T-cell (primary cell): ENCODE measurements at regions not wholly inside any gene's neighbourhood (a gene's known extent, or its start where the extent isn't known, plus 50 kb on each side); places are given as distances from the start of the nearest gene placed in this dataset.

Source experiments
- ATAC-seq, 4 experiments: fragments of 200-7000 bp in 3 of 4; fragments of 150-1000 bp in 1 of 4; cut with Tn5 transposase; replicated peaks in 1 of 4; 1 replicate in 3 of 4; 2 replicates in 1 of 4; pipeline ENCODE4 v1.10.0; 2021; ENCODE audit warnings: moderate library complexity in 3 of 4, mild to moderate bottlenecking in 2 of 4, moderate number of reproducible peaks in 1 of 4
- CTCF ChIA-PET, 2 donors: fragments of 300-600 bp; sonication (Branson Sonifier 250); formaldehyde crosslinking; loops; one replicate each; lab custom pipeline; 2022; ENCODE audit warnings: antibody characterized with exemption in 2 of 2; lab: Charles Lee
- POLR2A ChIA-PET, 2 donors: fragments of 300-600 bp; sonication (Branson Sonifier 250); formaldehyde crosslinking; loops; one replicate each; lab custom pipeline; 2022; ENCODE audit warnings: antibody characterized with exemption in 2 of 2; lab: Charles Lee
- DNase-seq, 35 experiments: peaks; one replicate each; pipeline versions ENCODE4 v3.0.0 to v3.0.0-alpha.2; 2013 to 2023
- H3K27ac ChIP-seq: one replicate; pipeline ENCODE4 v1.5.1; 2013; ENCODE audit warnings: low read length
- H3K27me3 ChIP-seq, 2 experiments: replicated peaks in 1 of 2; 1 replicate in 1 of 2; 2 replicates in 1 of 2; pipeline versions ENCODE4 v1.6.1 to v1.7.0; 2013; ENCODE audit warnings: low read length in 1 of 2, mixed read lengths in 1 of 2; ENCODE audit not compliant: control insufficient read depth in 2 of 2, insufficient read depth in 2 of 2; ENCODE audit errors: extremely low read depth in 1 of 2
- H3K36me3 ChIP-seq, 2 donors: 1 replicate in 1 of 2; 2 replicates in 1 of 2; pipeline versions ENCODE4 v1.6.1 to v1.7.0; 2013; ENCODE audit warnings: low read length in 1 of 2; ENCODE audit not compliant: control insufficient read depth in 2 of 2, insufficient read depth in 1 of 2; ENCODE audit errors: extremely low read depth in 1 of 2
- H3K4me1 ChIP-seq, 2 experiments: 1 replicate in 1 of 2; 2 replicates in 1 of 2; pipeline versions ENCODE4 v1.6.1 to v1.7.0; 2013; ENCODE audit warnings: low read length in 2 of 2, mixed read lengths in 1 of 2; ENCODE audit not compliant: insufficient read depth in 2 of 2, control insufficient read depth in 1 of 2; ENCODE audit errors: extremely low read depth in 1 of 2
- H3K4me3 ChIP-seq, 2 donors: 1 replicate in 1 of 2; 2 replicates in 1 of 2; pipeline versions ENCODE4 v1.5.1 to v1.7.0; 2013; ENCODE audit warnings: mild to moderate bottlenecking in 2 of 2, low read length in 1 of 2, moderate library complexity in 1 of 2; ENCODE audit not compliant: control insufficient read depth in 1 of 2; ENCODE audit errors: extremely low read depth in 1 of 2
- H3K9me3 ChIP-seq: 2 replicates; pipeline ENCODE4 v1.7.0; 2013
- H3K27ac Mint-ChIP-seq, 2 donors: one replicate each; pipeline ENCODE4 v1.8.0; 2020 to 2021; ENCODE audit warnings: mild to moderate bottlenecking in 2 of 2, mixed read lengths in 2 of 2
- H3K27me3 Mint-ChIP-seq, 2 donors: one replicate each; pipeline ENCODE4 v1.8.0; 2021 to 2022; ENCODE audit warnings: mixed read lengths in 2 of 2
- H3K36me3 Mint-ChIP-seq: one replicate; pipeline ENCODE4 v1.8.0; 2021; ENCODE audit warnings: mixed read lengths
- H3K4me1 Mint-ChIP-seq, 3 donors: one replicate each; pipeline ENCODE4 v1.8.0; 2020 to 2022; ENCODE audit warnings: mixed read lengths in 3 of 3, mild to moderate bottlenecking in 1 of 3
- H3K4me3 Mint-ChIP-seq, 3 donors: one replicate each; pipeline ENCODE4 v1.8.0; 2020 to 2022; ENCODE audit warnings: mild to moderate bottlenecking in 3 of 3, mixed read lengths in 3 of 3, moderate library complexity in 3 of 3
- H3K9me3 Mint-ChIP-seq, 3 donors: one replicate each; pipeline ENCODE4 v1.8.0; 2020 to 2022; ENCODE audit warnings: mixed read lengths in 3 of 3
- WGBS: methylation state at CpG from one replicate; pipeline ENCODE4 v1.1.5; 2013; ENCODE audit warnings: missing lambda C conversion rate; ENCODE audit not compliant: insufficient coverage; 5-methylcytosine and 5-hydroxymethylcytosine counted together

DNA sequence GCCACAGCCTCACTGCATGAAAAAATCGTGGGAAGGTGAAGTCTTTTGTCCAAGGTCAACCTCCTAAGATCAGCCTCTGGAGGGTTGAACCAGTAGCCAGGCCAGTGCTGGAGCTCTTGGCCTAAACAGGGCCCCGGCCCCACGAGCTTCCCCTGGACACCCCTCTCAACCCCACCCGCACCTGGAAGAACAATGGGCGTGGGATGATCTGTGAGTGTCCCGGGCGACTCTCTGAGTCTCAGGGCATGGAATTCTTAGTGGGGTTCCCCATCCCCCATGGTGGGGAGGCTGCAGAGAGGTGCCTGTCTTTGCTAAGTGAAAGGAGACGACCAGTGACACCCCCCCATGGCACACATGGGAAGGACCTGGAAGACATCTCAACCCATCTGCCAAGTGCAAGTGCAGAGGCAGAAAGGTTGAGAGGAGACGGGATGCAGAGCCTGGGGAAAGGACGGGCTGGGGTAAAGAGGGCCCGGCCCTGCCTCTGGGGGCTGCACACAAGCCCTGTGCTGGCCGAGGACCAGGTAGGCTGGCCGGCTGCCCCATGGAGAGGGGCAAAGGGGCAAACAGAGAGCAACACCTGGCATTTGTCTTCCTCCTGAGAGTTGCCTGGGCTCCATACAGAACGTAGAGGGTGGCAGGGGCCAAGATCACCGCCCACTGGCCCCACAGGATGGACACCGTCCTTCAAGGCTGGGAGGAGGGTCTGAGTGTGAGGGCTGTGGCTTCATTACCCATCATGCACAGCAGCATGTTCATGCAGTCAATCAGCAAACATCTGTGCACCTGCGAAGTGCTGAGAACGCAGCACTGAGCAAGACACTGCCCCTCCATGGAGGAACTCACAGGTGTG lies 163.0 kb upstream of the PPP2R2D start:
- H3K36me3 ChIP-seq: no peaks in the 10 kb centered on the region
- CTCF ChIA-PET: no interaction called here
- Mint-ChIP-seq H3K27me3 (peaks cover 12 to 18% of the 10 kb centered on the region in 2 donors), H3K27ac (no peak overlapping the region), H3K4me1 (no peaks in the 10 kb centered on the region), H3K9me3 (peaks cover 0 to 7% (median 0%) of the 10 kb centered on the region in 3 donors), H3K4me3 (no peak overlapping the region), H3K36me3 (no peaks in the 10 kb centered on the region)
- H3K4me3 ChIP-seq: no peak overlapping the region
- peak in 1 of 35 experiments; percentile 22 for DNase-seq
- WGBS: 85% methylated on average over 9 of the region's 18 CpGs
- no peak overlapping the region for H3K27ac ChIP-seq
- H3K9me3 ChIP-seq: no peaks in the 10 kb centered on the region
- H3K27me3 ChIP-seq: peaks cover 0 to 35% of the 10 kb centered on the region in 2 experiments
- H3K4me1 ChIP-seq: no peaks in the 10 kb centered on the region
- no peak for ATAC-seq
- POLR2A ChIA-PET: no interaction called here

DNA sequence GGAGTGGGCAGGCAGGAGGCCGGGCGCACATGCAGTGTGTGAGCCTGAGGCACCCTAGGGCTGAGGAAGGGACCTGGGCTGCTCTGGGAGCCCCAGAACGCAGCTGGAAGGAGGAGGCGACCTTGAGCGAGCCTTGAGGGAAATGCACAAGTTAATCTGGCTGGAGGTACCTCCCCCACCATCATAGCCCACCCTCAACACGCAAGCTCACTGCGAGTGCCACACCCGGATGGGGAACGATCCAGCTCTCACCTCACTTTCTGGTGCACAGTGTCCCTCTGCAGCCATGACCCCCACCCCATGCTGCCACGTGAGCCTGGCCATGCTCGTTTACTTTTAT lies 162.4 kb upstream of the PPP2R2D start:
- H3K9me3 Mint-ChIP-seq: peaks cover 0 to 7% (median 0%) of the 10 kb centered on the region in 3 donors
- ChIA-PET POLR2A (no interaction called here), CTCF (no interaction called here)
- Histone ChIP-seq H3K27me3 (peaks cover 0 to 41% of the 10 kb centered on the region in 2 experiments), H3K4me3 (no peak overlapping the region), H3K4me1 (peaks cover 0 to 4% of the 10 kb centered on the region in 2 experiments), H3K36me3 (no peaks in the 10 kb centered on the region), H3K9me3 (no peaks in the 10 kb centered on the region), H3K27ac (no peak overlapping the region)
- H3K27ac Mint-ChIP-seq: no peak overlapping the region
- DNase-seq (no peak), ATAC-seq (no peak)
- H3K4me3 Mint-ChIP-seq: no peak overlapping the region
- no peaks in the 10 kb centered on the region for H3K36me3 Mint-ChIP-seq
- 89% methylated on average over 7 of the region's 11 CpGs for WGBS
- peaks cover 0 to 1% (median 0%) of the 10 kb centered on the region in 3 donors for H3K4me1 Mint-ChIP-seq
- peaks cover 14 to 18% of the 10 kb centered on the region in 2 donors for H3K27me3 Mint-ChIP-seq

DNA sequence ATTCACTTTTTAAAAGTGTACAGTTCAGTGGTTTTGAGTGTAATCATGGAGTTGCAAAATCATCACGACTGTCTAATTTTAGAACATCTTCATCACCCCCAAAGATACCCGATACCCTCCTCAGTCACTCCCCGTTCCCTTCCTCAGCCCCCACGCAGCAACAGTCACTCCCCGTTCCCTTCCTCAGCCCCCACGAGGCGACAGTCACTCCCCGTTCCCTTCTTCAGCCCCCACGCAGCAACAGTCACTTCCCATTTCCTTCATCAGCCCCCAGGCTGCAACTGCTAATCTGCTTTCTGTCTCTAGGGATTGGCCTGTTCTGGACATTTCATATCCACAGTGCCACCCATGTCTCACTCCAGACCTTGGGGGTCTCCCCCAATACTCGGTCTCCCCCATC lies 161.6 kb upstream of the PPP2R2D start:
- CTCF ChIA-PET: no interaction called here
- DNase-seq: peak in 1 of 35 experiments; percentile 10
- H3K9me3 Mint-ChIP-seq: peaks cover 0 to 7% (median 0%) of the 10 kb centered on the region in 3 donors

DNA sequence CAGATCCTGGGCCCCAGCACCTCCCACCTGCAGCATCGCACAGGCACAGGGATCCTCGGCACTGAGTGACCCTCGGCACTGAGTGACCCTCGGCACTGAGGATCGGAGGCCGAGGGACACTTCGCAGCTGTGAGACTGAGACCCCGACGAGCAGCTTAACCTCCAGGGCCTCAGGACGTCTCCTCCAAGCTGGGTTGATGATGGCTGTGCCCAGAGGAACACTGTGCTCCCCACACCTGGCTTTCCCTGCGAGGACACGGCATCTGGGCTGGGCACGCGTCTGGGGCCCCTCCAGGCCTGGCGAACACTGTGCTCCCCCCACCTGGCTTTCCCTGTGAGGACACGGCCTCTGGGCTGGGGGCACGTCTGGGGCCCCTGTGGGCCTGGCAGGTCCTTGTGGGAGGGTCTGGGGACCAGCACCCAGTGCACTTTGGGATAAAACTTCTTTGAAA lies 158.3 kb upstream of the PPP2R2D start:
- peaks cover 32 to 40% of the 10 kb centered on the region in 2 donors for H3K27me3 Mint-ChIP-seq
- H3K36me3 Mint-ChIP-seq: no peaks in the 10 kb centered on the region
- DNase-seq: peak in 1 of 35 experiments; percentile 5
- peaks cover 3 to 8% (median 8%) of the 10 kb centered on the region in 3 donors for H3K4me1 Mint-ChIP-seq
- Histone ChIP-seq H3K9me3 (no peaks in the 10 kb centered on the region), H3K4me3 (no peak overlapping the region), H3K4me1 (peaks cover 0 to 9% of the 10 kb centered on the region in 2 experiments), H3K27me3 (peaks cover 0 to 46% of the 10 kb centered on the region in 2 experiments), H3K36me3 (no peaks in the 10 kb centered on the region), H3K27ac (no peak overlapping the region)
- WGBS: 84% methylated on average over 14 of the region's 17 CpGs
- no peak overlapping the region for H3K27ac Mint-ChIP-seq
- no peak for ATAC-seq
- POLR2A ChIA-PET: no interaction called here
- CTCF ChIA-PET: no interaction called here
- H3K4me3 Mint-ChIP-seq: no peak overlapping the region
- peaks cover 0 to 7% (median 0%) of the 10 kb centered on the region in 3 donors for H3K9me3 Mint-ChIP-seq

More for the DNA sequence above, 161.6 kb upstream of the PPP2R2D start:
- POLR2A ChIA-PET: no interaction called here
- peaks cover 2 to 6% (median 4%) of the 10 kb centered on the region in 3 donors for H3K4me1 Mint-ChIP-seq
- peaks cover 21 to 22% of the 10 kb centered on the region in 2 donors for H3K27me3 Mint-ChIP-seq
- H3K4me3 Mint-ChIP-seq: no peak overlapping the region
- H3K27me3 ChIP-seq: peaks cover 0 to 49% of the 10 kb centered on the region in 2 experiments
- WGBS: 17% methylated on average over 10 of the region's 10 CpGs
- ATAC-seq: no peak
- no peak overlapping the region for H3K27ac ChIP-seq
- H3K4me3 ChIP-seq: no peak overlapping the region
- no peaks in the 10 kb centered on the region for H3K36me3 Mint-ChIP-seq
- no peaks in the 10 kb centered on the region for H3K9me3 ChIP-seq
- H3K4me1 ChIP-seq: peaks cover 0 to 9% of the 10 kb centered on the region in 2 experiments
- H3K36me3 ChIP-seq: no peaks in the 10 kb centered on the region
- H3K27ac Mint-ChIP-seq: no peak overlapping the region

DNA sequence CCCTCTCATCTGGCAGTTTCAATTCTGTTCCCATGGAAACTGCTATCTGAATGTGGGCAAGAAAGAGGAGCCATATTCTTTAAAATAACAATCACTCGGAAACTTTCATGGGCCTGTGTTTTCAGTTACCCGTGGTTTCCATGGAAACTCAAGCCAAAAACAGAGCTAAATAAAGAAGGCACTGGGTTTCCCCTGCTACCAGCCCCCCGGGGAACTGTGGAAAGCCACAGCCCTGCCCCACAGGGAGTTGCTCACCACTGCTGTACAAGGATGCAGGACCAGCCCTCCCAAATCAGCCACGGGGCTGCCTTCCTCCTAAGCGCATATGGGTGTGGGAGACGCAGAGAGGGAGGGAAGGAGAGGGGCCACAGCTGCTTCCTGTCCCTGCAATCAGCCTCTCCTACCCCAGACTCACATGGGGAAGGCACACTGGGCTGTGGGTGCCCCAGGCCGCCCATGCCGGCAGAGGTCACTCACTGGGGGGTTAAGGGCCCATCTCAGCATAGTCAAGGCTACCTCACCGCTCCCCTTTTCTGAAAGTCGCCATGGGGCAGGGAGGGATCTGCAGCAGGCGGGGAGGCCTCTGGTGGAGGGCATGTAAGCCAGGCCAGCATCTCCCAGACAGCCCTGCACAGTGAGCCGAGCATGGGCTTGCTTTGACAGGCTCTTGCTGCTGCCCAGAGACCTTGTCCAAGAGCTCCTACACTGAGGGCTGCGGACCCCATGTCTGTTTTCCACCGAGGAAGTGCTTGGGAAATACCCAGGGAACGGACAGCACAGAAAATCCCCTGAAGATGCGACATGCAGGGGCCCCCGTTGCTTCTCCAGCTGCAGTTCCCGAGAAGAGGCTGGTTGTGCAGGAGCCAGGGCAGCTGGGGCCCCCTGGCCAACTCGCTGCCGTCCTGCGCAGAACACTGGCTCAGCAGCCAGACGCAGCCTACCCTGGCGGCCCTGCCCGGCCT lies 157.3 kb upstream of the PPP2R2D start:
- H3K4me3 Mint-ChIP-seq: no peak overlapping the region
- ChIA-PET POLR2A (no interaction called here), CTCF (no interaction called here)
- Histone ChIP-seq H3K4me3 (no peak overlapping the region), H3K36me3 (no peaks in the 10 kb centered on the region), H3K9me3 (no peaks in the 10 kb centered on the region), H3K27ac (no peak overlapping the region), H3K4me1 (peaks cover 0 to 9% of the 10 kb centered on the region in 2 experiments), H3K27me3 (peaks cover 0 to 41% of the 10 kb centered on the region in 2 experiments)
- H3K9me3 Mint-ChIP-seq: peaks cover 0 to 7% (median 0%) of the 10 kb centered on the region in 3 donors
- H3K27me3 Mint-ChIP-seq: peaks cover 35 to 40% of the 10 kb centered on the region in 2 donors
- DNase-seq (peak in 2 of 35 experiments; percentile 9 to 18), ATAC-seq (no peak)
- H3K27ac Mint-ChIP-seq: no peak overlapping the region
- peaks cover 3 to 8% (median 8%) of the 10 kb centered on the region in 3 donors for H3K4me1 Mint-ChIP-seq
- H3K36me3 Mint-ChIP-seq: no peaks in the 10 kb centered on the region
- WGBS: 40% methylated on average over 17 of the region's 24 CpGs

- no peak overlapping the region for H3K4me3 Mint-ChIP-seq
- H3K27me3 Mint-ChIP-seq: peaks cover 36 to 38% of the 10 kb centered on the region in 2 donors
These were observed 156.5 kb upstream of the PPP2R2D start for GRCh38 chr10:131744346-131744745.

More at GRCh38 chr10:131744346-131744745, 156.5 kb upstream of the PPP2R2D start:
- H3K27me3 ChIP-seq: peaks cover 0 to 48% of the 10 kb centered on the region in 2 experiments
- CTCF ChIA-PET: no interaction called here
- no peak overlapping the region for H3K27ac ChIP-seq
- peaks cover 0 to 9% of the 10 kb centered on the region in 2 experiments for H3K4me1 ChIP-seq
- H3K36me3 ChIP-seq: no peaks in the 10 kb centered on the region
- no peak for ATAC-seq
- Mint-ChIP-seq H3K4me1 (peaks cover 3 to 8% (median 8%) of the 10 kb centered on the region in 3 donors), H3K27ac (no peak overlapping the region), H3K36me3 (no peaks in the 10 kb centered on the region), H3K9me3 (peaks cover 0 to 7% (median 0%) of the 10 kb centered on the region in 3 donors)
- POLR2A ChIA-PET: no interaction called here
- DNase-seq: no peak
- 85% methylated on average over 9 of the region's 10 CpGs for WGBS
- no peak overlapping the region for H3K4me3 ChIP-seq
- no peaks in the 10 kb centered on the region for H3K9me3 ChIP-seq
